ENCODE measurements at regions not wholly inside any gene's neighbourhood (a gene's known extent, or its start where the extent isn't known, plus 50 kb on each side); places are given as distances from the start of the nearest gene placed in this dataset.
A peak's percentile ranks its signal among the peaks of the same experiment; 100 is the strongest.

GRCh38 chr12:102746963-102747362 is 170.1 kb downstream of the PAH start:
- no peaks in the 10 kb centered on the region for H3K4me1 ChIP-seq (ENCODE audit: insufficient read depth)
- WGBS = 74% methylated on average over 4 of the region's 4 CpGs
- no peak for DNase-seq (ENCODE audit: extremely low spot score)
- H3K4me3 ChIP-seq (ENCODE audit: low read depth, low read length) = no peak overlapping the region
- no peaks in the 10 kb centered on the region for H3K36me3 ChIP-seq (ENCODE audit: insufficient read depth)
- no peak overlapping the region for H3K27ac ChIP-seq (ENCODE audit: low read depth)

- Histone ChIP-seq H3K36me3 (ENCODE audit: insufficient read depth) (no peaks in the 10 kb centered on the region), H3K4me1 (ENCODE audit: insufficient read depth) (no peaks in the 10 kb centered on the region), H3K4me3 (ENCODE audit: low read depth, low read length) (no peak overlapping the region), H3K27ac (ENCODE audit: low read depth) (no peak overlapping the region)
- 30% methylated on average over 8 of the region's 8 CpGs for WGBS
- DNase-seq (ENCODE audit: extremely low spot score) = peak; percentile 79
These were observed 171.0 kb downstream of the PAH start for GRCh38 chr12:102745971-102746600.

- DNase-seq (ENCODE audit: extremely low spot score) = no peak
- H3K27ac ChIP-seq (ENCODE audit: low read depth) = no peak overlapping the region
- no peaks in the 10 kb centered on the region for H3K4me1 ChIP-seq (ENCODE audit: insufficient read depth)
- 78% methylated on average over 3 of the region's 3 CpGs for WGBS
- H3K36me3 ChIP-seq (ENCODE audit: insufficient read depth) = no peaks in the 10 kb centered on the region
- no peak overlapping the region for H3K4me3 ChIP-seq (ENCODE audit: low read depth, low read length)
These were observed 175.8 kb downstream of the PAH start for GRCh38 chr12:102741196-102741595.

- no peaks in the 10 kb centered on the region for H3K36me3 ChIP-seq (ENCODE audit: insufficient read depth)
- WGBS = 24% methylated on average over 3 of the region's 3 CpGs
- H3K4me1 ChIP-seq (ENCODE audit: insufficient read depth) = no peaks in the 10 kb centered on the region
- no peak overlapping the region for H3K27ac ChIP-seq (ENCODE audit: low read depth)
- peak; percentile 72 for DNase-seq (ENCODE audit: extremely low spot score)
- H3K4me3 ChIP-seq (ENCODE audit: low read depth, low read length) = no peak overlapping the region
These were observed 176.7 kb downstream of the PAH start for GRCh38 chr12:102740141-102740955.

GRCh38 chr12:102736328-102736727 is 180.7 kb downstream of the PAH start:
- 99% methylated on average over 1 of the region's 1 CpG for WGBS
- H3K36me3 ChIP-seq (ENCODE audit: insufficient read depth) = no peaks in the 10 kb centered on the region
- no peaks in the 10 kb centered on the region for H3K4me1 ChIP-seq (ENCODE audit: insufficient read depth)
- DNase-seq (ENCODE audit: extremely low spot score) = no peak
- H3K4me3 ChIP-seq (ENCODE audit: low read depth, low read length) = no peak overlapping the region
- H3K27ac ChIP-seq (ENCODE audit: low read depth) = no peak overlapping the region

- H3K27ac ChIP-seq (ENCODE audit: low read depth) = no peak overlapping the region
- DNase-seq (ENCODE audit: extremely low spot score) = no peak
- no peak overlapping the region for H3K4me3 ChIP-seq (ENCODE audit: low read depth, low read length)
- WGBS = 74% methylated on average over 3 of the region's 3 CpGs
- H3K36me3 ChIP-seq (ENCODE audit: insufficient read depth) = no peaks in the 10 kb centered on the region
- no peaks in the 10 kb centered on the region for H3K4me1 ChIP-seq (ENCODE audit: insufficient read depth)
These were observed 181.9 kb downstream of the PAH start for GRCh38 chr12:102735104-102735503.

DNA sequence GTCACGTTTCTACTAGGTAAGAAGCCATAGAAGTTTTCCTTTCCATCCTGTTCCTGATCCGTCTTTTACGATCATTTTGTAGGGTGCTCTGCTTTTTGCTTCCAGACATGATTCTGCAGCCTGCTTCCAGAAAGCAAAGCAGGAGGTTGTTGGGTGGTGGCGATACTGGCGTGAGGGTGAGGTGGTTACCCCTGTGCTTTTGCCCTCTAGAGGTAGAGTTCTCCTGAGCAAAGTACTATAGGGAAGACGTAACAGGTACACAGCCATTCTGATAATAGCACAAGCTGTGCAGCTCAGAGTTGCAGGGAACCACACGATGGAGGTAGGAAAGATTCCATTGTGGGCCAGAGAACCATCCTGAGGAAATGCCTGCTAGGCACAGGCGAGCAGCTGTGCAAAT is 186.0 kb downstream of the PAH start:
- no peaks in the 10 kb centered on the region for H3K4me1 ChIP-seq (ENCODE audit: insufficient read depth)
- H3K27ac ChIP-seq (ENCODE audit: low read depth) = no peak overlapping the region
- no peak overlapping the region for H3K4me3 ChIP-seq (ENCODE audit: low read depth, low read length)
- no peak for DNase-seq (ENCODE audit: extremely low spot score)
- 88% methylated on average over 8 of the region's 8 CpGs for WGBS
- H3K36me3 ChIP-seq (ENCODE audit: insufficient read depth) = no peaks in the 10 kb centered on the region

DNA sequence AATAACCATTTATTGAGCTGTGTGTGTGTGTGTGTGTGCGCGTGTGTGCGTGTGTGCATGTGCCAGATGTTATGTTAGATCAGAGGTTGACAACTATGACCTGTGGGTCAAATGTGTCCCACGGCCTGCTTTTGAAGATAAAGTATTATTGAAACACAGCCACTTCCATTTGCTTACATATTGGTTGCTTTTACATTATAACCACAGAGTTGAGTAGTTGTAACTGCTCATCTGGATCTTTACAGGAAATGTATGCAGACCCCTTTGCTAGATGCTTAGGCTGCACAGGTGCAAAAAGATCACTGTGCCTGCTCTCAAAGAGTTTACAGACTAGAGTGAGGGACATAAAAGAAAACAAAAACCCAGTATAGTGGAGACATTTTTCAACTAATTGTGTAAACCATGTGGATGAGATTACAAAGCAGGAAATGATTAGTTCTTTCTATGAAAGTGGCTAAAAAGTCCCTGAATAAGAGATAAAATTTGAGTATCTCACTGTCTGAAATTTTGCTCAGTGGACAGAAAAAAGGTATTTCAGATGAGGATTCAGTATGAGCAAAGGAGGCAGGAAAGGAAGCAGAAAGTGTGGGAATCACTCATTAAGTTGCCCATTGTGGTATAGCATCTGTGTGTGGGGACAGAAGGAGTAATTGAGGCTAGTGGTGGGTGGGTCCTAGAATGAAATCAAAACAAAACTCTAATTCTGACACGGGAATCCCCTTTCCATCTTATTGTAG is 188.4 kb downstream of the PAH start:
- Histone ChIP-seq H3K27ac (ENCODE audit: low read depth) (no peak overlapping the region), H3K4me1 (ENCODE audit: insufficient read depth) (no peaks in the 10 kb centered on the region), H3K36me3 (ENCODE audit: insufficient read depth) (no peaks in the 10 kb centered on the region), H3K4me3 (ENCODE audit: low read depth, low read length) (no peak overlapping the region)
- DNase-seq (ENCODE audit: extremely low spot score) = no peak
- 60% methylated on average over 5 of the region's 5 CpGs for WGBS

GRCh38 chr12:102726686-102727085 is 190.4 kb downstream of the PAH start:
- Histone ChIP-seq H3K36me3 (ENCODE audit: insufficient read depth) (no peaks in the 10 kb centered on the region), H3K4me1 (ENCODE audit: insufficient read depth) (no peaks in the 10 kb centered on the region), H3K27ac (ENCODE audit: low read depth) (no peak overlapping the region), H3K4me3 (ENCODE audit: low read depth, low read length) (no peak overlapping the region)
- 86% methylated on average over 4 of the region's 4 CpGs for WGBS
- DNase-seq (ENCODE audit: extremely low spot score) = no peak

- H3K36me3 ChIP-seq (ENCODE audit: insufficient read depth) = no peaks in the 10 kb centered on the region
- no peak for DNase-seq (ENCODE audit: extremely low spot score)
- 86% methylated on average over 2 of the region's 2 CpGs for WGBS
- no peak overlapping the region for H3K27ac ChIP-seq (ENCODE audit: low read depth)
- H3K4me1 ChIP-seq (ENCODE audit: insufficient read depth) = no peaks in the 10 kb centered on the region
- H3K4me3 ChIP-seq (ENCODE audit: low read depth, low read length) = no peak overlapping the region
These were observed 194.9 kb downstream of the PAH start for GRCh38 chr12:102722147-102722546.

DNA sequence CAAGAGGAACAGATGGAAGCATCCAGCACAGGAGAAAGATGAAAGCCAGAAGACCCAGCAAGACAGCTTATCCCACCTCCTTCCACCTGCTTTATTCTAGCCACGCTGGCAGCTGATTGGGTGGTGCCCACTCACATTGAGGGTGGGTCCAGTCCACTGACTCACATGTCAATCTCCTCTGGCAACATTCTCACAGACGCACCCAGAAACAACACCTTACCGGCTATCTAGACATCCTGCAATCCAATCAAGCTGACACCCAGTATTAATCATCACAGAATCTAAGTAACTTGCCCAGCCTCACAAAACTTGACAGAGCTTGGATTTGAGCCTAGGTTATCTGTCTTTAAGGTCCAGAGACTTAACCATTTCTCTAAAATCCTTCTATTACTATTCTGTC is 208.9 kb downstream of the PAH start:
- H3K36me3 ChIP-seq (ENCODE audit: insufficient read depth) = no peaks in the 10 kb centered on the region
- H3K4me1 ChIP-seq (ENCODE audit: insufficient read depth) = no peaks in the 10 kb centered on the region
- no peak overlapping the region for H3K4me3 ChIP-seq (ENCODE audit: low read depth, low read length)
- H3K27ac ChIP-seq (ENCODE audit: low read depth) = no peak overlapping the region
- no peak for DNase-seq (ENCODE audit: extremely low spot score)
- 75% methylated on average over 3 of the region's 3 CpGs for WGBS

GRCh38 chr12:102702447-102703114 is 214.5 kb downstream of the PAH start:
- WGBS = 50% methylated on average over 6 of the region's 6 CpGs
- Histone ChIP-seq H3K27ac (ENCODE audit: low read depth) (no peak overlapping the region), H3K4me1 (ENCODE audit: insufficient read depth) (no peaks in the 10 kb centered on the region), H3K4me3 (ENCODE audit: low read depth, low read length) (no peak overlapping the region), H3K36me3 (ENCODE audit: insufficient read depth) (no peaks in the 10 kb centered on the region)
- DNase-seq (ENCODE audit: extremely low spot score) = no peak

DNA sequence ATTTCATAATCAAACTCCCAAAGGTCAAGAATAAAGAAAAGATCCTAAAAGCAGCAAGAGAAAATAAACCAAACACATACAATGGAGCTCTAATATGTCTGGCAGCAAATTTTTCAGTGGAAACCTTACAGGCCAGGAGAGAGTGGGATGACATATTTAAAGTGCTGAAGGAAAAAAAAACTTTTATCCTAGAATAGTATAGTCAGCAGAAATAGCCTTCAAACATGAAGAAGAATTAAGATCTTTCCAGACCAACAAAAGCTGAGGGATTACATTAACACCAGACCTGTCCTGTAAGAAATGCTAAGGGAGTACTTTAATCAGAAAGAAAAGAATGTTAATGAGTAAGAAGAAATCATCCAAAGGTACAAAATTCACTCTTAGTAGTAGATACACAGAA is 215.7 kb upstream of the IGF1 start:
- no peak for DNase-seq (ENCODE audit: extremely low spot score)
- no peaks in the 10 kb centered on the region for H3K4me1 ChIP-seq (ENCODE audit: insufficient read depth)
- no peak overlapping the region for H3K4me3 ChIP-seq (ENCODE audit: low read depth, low read length)
- H3K27ac ChIP-seq (ENCODE audit: low read depth) = no peak overlapping the region
- no peaks in the 10 kb centered on the region for H3K36me3 ChIP-seq (ENCODE audit: insufficient read depth)
